Duodenal mucosa (tissue), 2 donors: ENCODE measurements at regions not wholly inside any gene's neighbourhood (a gene's known extent, or its start where the extent isn't known, plus 50 kb on each side); places are given as distances from the start of the nearest gene placed in this dataset.

Experiments used
- H3K27ac ChIP-seq: one replicate; pipeline ENCODE4 v1.7.0; 2013; ENCODE audit warnings: low read depth, low read length
- H3K27me3 ChIP-seq, 2 donors: one replicate each; pipeline ENCODE4 v1.7.0; 2013; ENCODE audit warnings: low read length in 2 of 2, control low read depth in 1 of 2; ENCODE audit not compliant: insufficient read depth in 2 of 2, control insufficient read depth in 1 of 2
- H3K36me3 ChIP-seq, 2 donors: one replicate each; pipeline ENCODE4 v1.7.0; 2013; ENCODE audit warnings: low read length in 2 of 2, control low read depth in 1 of 2; ENCODE audit not compliant: insufficient read depth in 2 of 2, control insufficient read depth in 1 of 2
- H3K4me1 ChIP-seq, 2 donors: one replicate each; pipeline ENCODE4 v1.7.0; 2013; ENCODE audit warnings: low read length in 2 of 2, control low read depth in 1 of 2; ENCODE audit not compliant: insufficient read depth in 2 of 2, control insufficient read depth in 1 of 2
- H3K4me3 ChIP-seq, 2 donors: one replicate each; pipeline ENCODE4 v1.7.0; 2013; ENCODE audit warnings: low read length in 2 of 2, low read depth in 1 of 2
- H3K9ac ChIP-seq, 2 donors: one replicate each; pipeline ENCODE4 v1.7.0; 2013; ENCODE audit warnings: low read length in 2 of 2, low read depth in 1 of 2
- H3K9me3 ChIP-seq, 2 donors: one replicate each; pipeline ENCODE4 v1.7.0; 2013; ENCODE audit warnings: low read length in 2 of 2, control low read depth in 1 of 2; ENCODE audit not compliant: control insufficient read depth in 1 of 2

DNA sequence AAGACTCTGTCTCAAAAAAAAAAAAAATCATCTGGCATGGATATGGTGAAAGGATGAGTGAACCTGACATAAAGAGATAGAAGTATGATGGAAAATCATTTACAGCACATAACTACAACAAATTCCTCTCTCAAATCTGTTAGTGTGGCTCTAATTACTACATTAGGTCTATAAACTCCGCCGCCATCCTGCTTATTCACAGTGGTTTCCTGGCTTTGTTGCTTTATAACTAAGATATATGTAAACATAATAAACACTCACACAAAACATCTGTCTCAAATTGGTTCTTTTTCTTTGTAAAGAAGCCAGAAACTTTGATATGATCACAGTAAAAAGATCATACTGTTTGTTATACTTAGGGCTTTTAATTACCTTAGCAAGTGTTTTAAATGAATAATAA is 412.6 kb upstream of the FAM98A start:
- H3K4me1 ChIP-seq = no peaks in the 10 kb centered on the region
- no peak overlapping the region for H3K4me3 ChIP-seq
- H3K27me3 ChIP-seq = no peaks in the 10 kb centered on the region
- peaks cover 0 to 5% of the 10 kb centered on the region in 2 donors for H3K9me3 ChIP-seq
- no peak overlapping the region for H3K9ac ChIP-seq
- H3K36me3 ChIP-seq = no peaks in the 10 kb centered on the region
- no peak overlapping the region for H3K27ac ChIP-seq

DNA sequence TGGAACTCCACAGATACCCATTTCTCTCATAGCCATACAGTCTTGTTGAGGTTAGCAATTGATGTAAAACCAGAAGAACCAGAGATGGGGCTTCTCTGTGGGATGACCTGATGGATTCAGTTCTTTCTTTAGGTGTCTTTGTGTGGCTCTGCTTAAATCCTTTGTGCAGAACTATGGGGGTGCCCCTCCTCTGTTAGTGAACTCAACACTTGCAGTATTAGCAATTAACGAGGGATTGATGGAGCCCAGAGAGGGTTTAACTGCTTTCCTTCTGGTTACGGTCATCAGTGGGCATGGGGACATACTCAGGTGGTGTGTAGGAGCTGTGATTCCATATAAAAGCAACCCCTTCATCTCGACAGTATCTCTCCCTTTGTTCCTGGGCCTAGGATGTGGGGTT is 406.8 kb upstream of the FAM98A start:
- no peaks in the 10 kb centered on the region for H3K4me1 ChIP-seq
- no peaks in the 10 kb centered on the region for H3K27me3 ChIP-seq
- no peak overlapping the region for H3K4me3 ChIP-seq
- H3K36me3 ChIP-seq = no peaks in the 10 kb centered on the region
- no peak overlapping the region for H3K27ac ChIP-seq
- H3K9ac ChIP-seq = no peak overlapping the region
- H3K9me3 ChIP-seq = peaks cover 2 to 3% of the 10 kb centered on the region in 2 donors

DNA sequence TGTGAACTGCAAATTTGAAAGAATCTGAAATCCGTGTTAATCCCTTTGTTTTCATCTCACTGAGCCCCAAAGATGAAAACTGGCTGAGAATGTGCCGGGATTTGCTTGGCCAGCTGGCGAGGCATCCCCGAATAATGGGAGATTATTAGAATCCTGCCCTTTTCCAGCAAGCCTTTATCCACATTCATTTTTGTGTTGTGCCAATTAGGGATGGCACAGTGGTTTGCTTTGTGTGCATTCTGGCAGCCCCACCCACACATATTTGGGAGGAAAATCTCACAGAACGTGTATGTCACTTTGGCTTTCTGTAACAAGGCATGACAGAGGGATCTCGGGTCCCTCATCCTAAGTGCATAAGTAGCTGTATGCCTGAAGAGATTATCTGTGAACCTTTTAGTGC is 405.8 kb upstream of the FAM98A start:
- H3K27ac ChIP-seq = no peak overlapping the region
- no peaks in the 10 kb centered on the region for H3K36me3 ChIP-seq
- no peaks in the 10 kb centered on the region for H3K4me1 ChIP-seq
- H3K9ac ChIP-seq = no peak overlapping the region
- H3K27me3 ChIP-seq = no peaks in the 10 kb centered on the region
- no peak overlapping the region for H3K4me3 ChIP-seq
- peaks cover 4 to 5% of the 10 kb centered on the region in 2 donors for H3K9me3 ChIP-seq

DNA sequence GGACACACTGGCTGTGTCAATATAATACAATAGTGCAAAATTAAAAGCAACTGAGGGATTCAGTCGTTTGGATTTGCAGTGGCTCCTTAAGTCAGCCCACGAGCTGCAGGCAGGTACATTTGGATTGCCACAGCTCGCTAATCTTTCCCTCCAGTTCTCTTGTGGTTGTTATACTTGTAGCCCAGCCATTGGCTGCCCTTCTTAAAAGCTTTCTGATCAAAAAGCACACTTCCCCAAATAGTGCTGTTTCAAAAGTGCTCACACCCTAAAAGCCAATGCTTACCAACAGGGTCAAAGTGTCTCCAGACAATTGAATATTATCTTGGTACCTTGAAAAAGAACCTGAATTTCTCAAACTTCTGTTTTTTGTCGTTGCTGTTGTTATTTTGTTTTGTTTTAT is 404.7 kb upstream of the FAM98A start:
- H3K4me3 ChIP-seq = no peak overlapping the region
- H3K9me3 ChIP-seq = peaks cover 4 to 5% of the 10 kb centered on the region in 2 donors
- H3K36me3 ChIP-seq = no peaks in the 10 kb centered on the region
- H3K27me3 ChIP-seq = no peaks in the 10 kb centered on the region
- H3K27ac ChIP-seq = no peak overlapping the region
- no peaks in the 10 kb centered on the region for H3K4me1 ChIP-seq
- no peak overlapping the region for H3K9ac ChIP-seq

DNA sequence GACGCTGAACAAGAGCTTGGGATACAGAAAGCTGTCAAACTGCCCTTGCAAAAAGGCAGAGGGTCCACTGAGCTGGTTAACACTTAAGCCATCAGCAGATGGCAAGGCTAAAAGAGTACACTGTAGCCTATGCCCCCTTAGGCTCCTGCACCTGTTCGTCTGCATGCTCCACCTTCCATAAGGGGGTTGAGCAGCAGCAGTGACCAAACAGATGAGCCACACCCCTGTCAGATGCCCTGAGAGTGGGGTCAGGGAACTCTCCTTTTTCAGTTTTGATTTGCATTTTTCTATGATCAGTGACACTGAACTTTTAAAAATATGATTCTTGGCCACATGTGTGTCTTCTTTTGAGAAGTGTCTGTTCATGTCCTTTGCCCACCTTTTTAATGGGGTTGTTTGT is 402.5 kb upstream of the FAM98A start:
- Histone ChIP-seq H3K4me3 (no peak overlapping the region), H3K9me3 (peaks cover 12 to 13% of the 10 kb centered on the region in 2 donors), H3K27ac (no peak overlapping the region), H3K4me1 (no peaks in the 10 kb centered on the region), H3K27me3 (no peaks in the 10 kb centered on the region), H3K36me3 (no peaks in the 10 kb centered on the region), H3K9ac (no peak overlapping the region)

DNA sequence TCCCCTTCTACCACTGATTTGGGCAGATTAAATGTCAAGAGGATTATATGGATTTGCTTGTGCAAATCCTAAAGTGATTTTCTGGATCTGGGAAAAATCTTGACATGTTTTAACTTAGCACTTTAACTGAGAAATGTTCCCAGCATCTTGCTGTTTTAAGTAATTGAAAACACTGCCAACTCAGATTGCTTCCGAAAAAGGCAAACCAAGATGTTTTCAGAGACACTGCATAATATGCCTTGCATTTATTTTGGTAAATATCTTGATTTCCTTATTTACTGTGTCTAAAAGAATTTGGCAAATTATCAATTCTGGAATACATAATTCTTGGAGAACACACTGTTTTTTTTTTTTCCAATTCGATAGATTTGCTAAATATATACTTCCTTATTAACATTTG is 385.0 kb upstream of the FAM98A start:
- Histone ChIP-seq H3K4me1 (no peaks in the 10 kb centered on the region), H3K9ac (no peak overlapping the region), H3K27ac (no peak overlapping the region), H3K27me3 (no peaks in the 10 kb centered on the region), H3K4me3 (no peak overlapping the region), H3K9me3 (peaks cover 5 to 6% of the 10 kb centered on the region in 2 donors), H3K36me3 (no peaks in the 10 kb centered on the region)

DNA sequence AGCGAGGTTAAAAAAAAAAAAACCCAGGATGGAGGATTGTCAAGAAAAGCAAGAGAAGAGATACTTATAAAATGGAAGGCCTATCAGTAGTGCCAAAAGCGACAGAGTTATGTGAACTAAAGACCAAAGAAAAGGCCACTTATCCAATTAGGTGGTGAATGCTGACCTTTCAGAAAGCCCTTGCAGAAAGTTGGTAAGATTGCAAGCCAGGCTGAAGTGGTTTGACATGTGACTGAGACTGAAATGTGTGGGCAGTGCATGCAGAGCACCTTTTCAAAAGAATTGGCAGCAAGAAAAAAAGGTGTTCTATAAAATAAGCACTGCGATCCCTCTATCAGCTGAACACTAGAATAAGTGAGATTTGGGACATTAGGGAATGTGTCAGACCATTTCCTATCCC is 379.4 kb upstream of the FAM98A start:
- Histone ChIP-seq H3K9me3 (peaks cover 5 to 6% of the 10 kb centered on the region in 2 donors), H3K27ac (no peak overlapping the region), H3K36me3 (no peaks in the 10 kb centered on the region), H3K9ac (no peak overlapping the region), H3K27me3 (no peaks in the 10 kb centered on the region), H3K4me1 (no peaks in the 10 kb centered on the region), H3K4me3 (no peak overlapping the region)

DNA sequence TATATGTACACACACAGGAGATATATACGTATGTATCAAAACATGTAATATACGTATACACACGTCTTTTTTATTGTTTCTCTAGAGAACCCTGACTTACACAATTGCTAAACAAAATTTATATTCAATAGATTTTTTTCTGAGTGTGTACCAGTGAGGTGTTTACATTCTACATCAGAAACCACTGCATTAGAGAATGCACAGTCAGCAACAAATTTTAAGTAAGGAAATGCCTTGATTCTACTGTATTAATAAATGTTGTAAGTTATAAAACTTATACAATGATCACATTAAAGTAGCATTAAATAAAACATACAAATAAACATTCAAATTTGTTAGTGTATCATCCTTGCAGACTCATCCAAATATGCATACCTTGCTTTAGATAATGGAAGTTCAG is 376.4 kb upstream of the FAM98A start:
- Histone ChIP-seq H3K4me3 (no peak overlapping the region), H3K4me1 (no peaks in the 10 kb centered on the region), H3K9ac (no peak overlapping the region), H3K27ac (no peak overlapping the region), H3K36me3 (no peaks in the 10 kb centered on the region), H3K27me3 (no peaks in the 10 kb centered on the region), H3K9me3 (peaks cover 3% of the 10 kb centered on the region in 2 donors)

DNA sequence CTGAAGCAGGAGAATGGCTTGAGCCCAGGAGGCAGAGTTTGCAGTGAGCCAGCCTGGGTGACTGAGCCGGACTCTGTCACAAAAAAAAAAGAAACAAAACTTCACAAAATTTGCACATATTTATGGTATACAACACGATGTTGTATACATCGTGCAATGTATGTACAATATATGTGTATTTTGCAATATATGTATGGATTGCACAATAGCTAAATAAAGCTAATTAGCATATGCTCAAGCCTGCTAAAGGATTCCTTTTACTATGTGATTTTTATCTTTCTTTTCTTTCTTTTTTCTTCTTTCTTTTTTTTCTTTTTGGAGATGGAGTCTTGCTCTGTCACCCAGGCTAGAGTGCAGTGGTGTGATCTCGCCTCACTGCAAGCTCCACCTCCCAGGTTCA is 368.0 kb upstream of the FAM98A start:
- Histone ChIP-seq H3K4me1 (no peaks in the 10 kb centered on the region), H3K4me3 (no peak overlapping the region), H3K27me3 (no peaks in the 10 kb centered on the region), H3K36me3 (no peaks in the 10 kb centered on the region), H3K9ac (no peak overlapping the region), H3K9me3 (no peaks in the 10 kb centered on the region), H3K27ac (no peak overlapping the region)

DNA sequence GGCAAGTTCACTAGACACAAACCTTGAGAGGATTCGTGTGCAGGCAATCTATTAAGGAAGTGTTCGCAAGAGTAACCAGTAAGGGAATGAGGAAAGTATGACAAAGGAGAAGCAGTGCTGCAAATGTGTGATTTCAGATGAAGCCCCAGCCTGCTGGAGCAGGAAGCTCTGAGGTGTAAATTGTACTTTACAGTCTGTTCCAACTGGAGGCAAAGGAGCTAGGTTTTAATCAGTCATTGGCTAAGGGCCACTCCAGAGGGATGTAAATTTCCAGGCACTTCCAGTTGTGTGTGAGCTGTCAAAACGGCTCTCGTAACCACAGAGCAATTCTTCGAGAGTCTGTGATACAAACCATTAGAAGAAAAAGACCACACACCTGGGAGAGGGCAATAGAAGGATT is 359.5 kb upstream of the FAM98A start:
- Histone ChIP-seq H3K9ac (no peak overlapping the region), H3K4me3 (no peak overlapping the region), H3K4me1 (no peaks in the 10 kb centered on the region), H3K27ac (no peak overlapping the region), H3K36me3 (no peaks in the 10 kb centered on the region), H3K27me3 (no peaks in the 10 kb centered on the region), H3K9me3 (peaks cover 0 to 2% of the 10 kb centered on the region in 2 donors)

DNA sequence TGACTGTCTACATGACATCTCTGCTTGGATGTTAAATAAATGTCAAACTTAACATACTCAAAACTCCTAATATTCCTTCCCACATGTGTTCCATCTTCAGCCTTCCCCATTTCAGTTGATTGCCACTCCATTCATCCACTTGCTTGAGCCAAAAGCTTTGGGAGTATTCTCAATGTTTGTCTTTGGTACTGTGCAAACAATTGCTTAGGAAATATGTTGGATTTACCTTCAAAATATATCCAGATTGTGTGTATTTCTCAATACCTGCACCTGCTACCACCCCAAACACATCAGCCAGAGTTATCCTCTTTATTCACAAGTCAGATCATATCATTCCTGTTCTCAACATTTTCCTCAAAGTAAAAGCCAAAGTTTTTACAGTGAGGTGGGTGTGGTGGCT is 350.3 kb upstream of the FAM98A start:
- no peaks in the 10 kb centered on the region for H3K36me3 ChIP-seq
- H3K4me3 ChIP-seq = no peak overlapping the region
- no peak overlapping the region for H3K27ac ChIP-seq
- H3K9ac ChIP-seq = no peak overlapping the region
- peaks cover 4 to 5% of the 10 kb centered on the region in 2 donors for H3K9me3 ChIP-seq
- no peaks in the 10 kb centered on the region for H3K4me1 ChIP-seq
- H3K27me3 ChIP-seq = no peaks in the 10 kb centered on the region
